ENCODE measurements at regions not wholly inside any gene's neighbourhood (a gene's known extent, or its start where the extent isn't known, plus 50 kb on each side); places are given as distances from the start of the nearest gene placed in this dataset.

DNA sequence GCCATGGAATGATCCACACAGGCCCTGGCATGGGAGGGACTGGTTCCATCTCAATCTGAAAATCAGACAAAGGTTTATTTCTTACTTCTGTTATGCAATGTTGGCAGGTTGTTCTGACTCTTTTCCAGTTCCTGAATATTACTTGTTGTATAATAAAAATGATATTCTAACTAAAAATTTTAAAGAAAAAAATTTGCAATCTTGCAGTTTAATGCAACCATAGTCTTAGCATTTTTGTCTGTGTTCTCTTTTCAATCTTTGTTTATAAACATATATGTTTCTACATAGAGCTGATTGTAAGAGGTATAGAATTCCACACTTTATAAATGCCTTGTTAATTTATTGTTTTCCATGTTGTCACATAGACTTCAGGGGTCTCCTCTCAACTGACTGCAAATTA is 143.4 kb downstream of the RPIA start:
- DNase-seq: no peak

DNA sequence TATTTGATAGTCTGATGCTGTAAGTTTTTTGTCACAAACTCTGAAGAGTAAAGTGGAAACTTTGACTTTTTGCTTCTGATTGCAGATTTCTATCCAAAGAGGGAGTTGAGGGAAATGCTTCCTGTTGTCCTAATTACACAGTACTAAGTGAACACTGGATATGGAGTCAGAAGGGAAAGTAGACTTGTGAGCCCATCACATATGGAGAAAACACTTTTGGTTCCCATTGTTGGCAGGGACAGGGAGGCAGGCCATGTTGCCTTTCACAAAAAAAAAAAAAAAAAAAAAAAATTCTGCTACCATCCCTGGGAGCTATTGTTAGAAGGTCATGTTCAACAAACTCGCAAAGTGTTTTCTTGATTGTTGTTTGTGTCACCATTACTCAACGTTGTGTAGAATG is 144.3 kb downstream of the RPIA start:
- DNase-seq: no peak

DNA sequence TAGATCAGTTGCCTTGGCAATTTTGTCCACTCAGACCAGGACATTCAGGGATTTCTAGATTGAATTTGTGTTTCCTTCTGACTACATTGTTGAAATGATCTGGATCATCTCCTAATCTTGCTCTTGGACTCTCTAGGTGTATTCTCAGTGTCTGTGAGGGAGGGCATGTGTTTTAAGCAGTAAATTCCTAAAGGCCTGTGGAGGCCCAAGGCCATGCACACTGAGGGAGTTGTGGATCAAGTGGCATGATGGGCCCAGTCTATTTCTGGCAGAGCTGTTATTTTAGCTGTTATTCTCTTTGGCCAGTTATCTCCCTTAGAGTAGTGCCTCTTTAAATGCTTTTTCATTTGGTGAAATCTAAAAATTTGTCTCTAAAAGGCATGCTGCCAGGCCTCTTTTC is 144.9 kb downstream of the RPIA start:
- no peak for DNase-seq

DNA sequence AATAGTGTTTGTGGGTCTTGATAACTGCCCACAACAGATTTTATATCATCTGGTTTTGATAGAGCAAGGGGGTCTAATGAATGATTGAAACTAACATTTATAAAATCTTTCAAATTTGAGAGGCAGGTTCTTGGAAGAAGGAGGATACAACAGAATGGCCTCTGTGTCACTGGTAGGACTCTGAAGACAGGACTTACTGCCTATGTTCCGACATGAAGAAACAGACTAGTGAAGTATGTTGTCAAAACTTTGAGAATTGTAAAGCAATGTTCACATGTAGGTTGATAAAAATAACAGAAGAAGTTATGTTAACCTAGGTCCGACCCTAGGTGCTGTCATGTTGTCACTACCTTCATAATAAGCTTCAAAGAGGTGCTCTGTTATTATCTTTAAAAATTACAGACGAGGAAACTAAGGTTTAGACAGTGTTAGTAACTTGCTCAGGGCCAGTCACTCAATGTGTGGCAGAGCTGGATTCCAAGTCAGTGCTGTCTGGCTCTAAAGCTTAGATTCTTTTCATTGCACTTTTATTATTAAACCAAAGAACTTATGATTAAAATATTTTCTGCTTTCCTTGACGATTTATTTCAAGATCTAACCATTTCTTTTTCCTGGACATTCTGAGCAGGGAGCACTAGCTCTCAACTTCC is 146.2 kb downstream of the RPIA start:
- DNase-seq: no peak

GRCh38 chr2:88838165-88838635 is 146.7 kb downstream of the RPIA start:
- no peak for DNase-seq

DNA sequence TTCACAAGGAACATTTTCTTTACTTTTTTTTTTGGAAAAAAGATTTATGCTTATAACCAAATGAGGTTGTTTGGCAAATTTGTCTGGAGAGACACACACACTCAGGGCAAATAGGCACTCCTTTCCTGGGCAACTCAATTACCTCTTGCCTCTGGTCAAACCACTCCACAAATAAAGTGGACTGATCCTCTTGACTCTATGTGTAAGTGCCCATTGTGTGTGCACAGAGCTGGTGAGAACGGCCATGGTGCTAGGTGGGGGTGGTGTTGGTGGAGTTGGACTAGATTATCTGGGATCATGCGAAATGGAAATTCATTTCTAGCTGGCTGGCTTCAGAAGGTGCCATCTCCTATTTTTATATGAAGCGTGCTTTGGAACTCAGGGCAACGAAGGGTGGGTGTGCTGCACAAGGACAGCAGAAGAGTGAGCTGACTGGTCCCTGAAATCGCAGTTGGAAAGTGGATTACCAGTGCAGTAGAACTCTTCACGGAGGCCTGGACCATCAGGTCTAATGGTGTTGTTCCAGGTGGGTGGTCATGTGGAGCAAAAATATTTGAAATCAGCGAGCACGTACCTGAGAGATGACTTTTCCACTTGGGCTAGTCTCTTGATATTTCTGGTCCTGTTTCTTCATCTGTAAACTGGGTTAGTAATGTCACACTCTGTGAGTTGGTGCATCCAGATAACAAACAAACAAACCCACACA is 149.9 kb downstream of the RPIA start:
- DNase-seq: no peak

DNA sequence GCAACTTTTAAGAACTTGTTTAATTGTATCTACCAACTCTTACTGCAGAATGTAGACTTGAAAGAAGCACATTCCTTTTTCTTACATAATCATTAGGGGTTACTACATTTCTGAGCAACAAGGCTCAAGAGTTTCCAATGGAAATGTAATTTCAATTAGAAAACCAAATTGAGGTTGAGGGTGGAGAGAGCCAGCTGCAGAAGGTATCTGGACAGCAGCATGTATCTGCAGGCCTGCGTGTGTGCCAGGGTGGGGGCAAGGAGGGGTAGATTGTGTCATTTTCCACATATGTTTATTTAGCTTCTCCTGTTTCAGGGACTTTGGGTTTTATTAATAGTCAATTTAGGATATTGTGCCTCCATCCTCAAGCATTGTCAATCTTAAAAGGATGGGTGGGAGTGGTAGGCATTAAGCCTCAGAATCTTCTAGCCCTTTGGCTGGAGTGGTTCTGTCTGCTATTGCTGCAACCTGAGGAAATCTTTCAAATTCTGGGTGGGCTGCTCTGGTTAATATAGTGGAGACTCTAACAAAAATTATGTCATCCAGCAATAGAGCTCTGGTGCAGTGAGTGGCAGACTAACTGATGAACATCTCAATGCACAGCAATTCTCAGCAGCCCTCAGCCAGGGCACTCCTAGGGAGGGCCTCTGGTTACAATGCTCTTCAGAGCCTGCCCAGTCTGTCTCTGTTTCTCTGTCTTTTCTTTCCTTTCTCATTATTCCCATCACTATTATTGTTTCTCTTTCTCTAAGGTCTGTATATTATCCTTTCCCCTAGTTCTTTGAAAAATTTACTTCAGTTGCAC is 151.4 kb downstream of the RPIA start:
- no peak for DNase-seq

GRCh38 chr2:88843651-88844050 is 152.2 kb downstream of the RPIA start:
- no peak for DNase-seq

GRCh38 chr2:88844960-88845359 is 153.5 kb downstream of the RPIA start:
- no peak for DNase-seq

GRCh38 chr2:88845772-88846661 is 154.5 kb downstream of the RPIA start:
- no peak for DNase-seq

GRCh38 chr2:88852753-88853402 is 161.4 kb downstream of the RPIA start:
- no peak for DNase-seq

GRCh38 chr2:88853403-88853790 is 161.9 kb downstream of the RPIA start:
- DNase-seq: no peak

- DNase-seq: no peak
These were observed 163.1 kb downstream of the RPIA start for GRCh38 chr2:88854528-88854927.

GRCh38 chr2:88855620-88856408 is 164.3 kb downstream of the RPIA start:
- DNase-seq: no peak

- DNase-seq: no peak
These were observed 165.1 kb downstream of the RPIA start for GRCh38 chr2:88856409-88857135.

DNA sequence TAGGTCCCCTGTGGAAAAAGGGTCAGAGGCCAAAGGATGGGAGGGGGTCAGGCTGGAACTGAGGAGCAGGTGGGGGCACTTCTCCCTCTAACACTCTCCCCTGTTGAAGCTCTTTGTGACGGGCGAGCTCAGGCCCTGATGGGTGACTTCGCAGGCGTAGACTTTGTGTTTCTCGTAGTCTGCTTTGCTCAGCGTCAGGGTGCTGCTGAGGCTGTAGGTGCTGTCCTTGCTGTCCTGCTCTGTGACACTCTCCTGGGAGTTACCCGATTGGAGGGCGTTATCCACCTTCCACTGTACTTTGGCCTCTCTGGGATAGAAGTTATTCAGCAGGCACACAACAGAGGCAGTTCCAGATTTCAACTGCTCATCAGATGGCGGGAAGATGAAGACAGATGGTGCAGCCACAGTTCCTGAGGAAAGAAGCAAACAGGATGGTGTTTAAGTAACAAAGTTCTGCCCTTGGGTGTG is 165.8 kb downstream of the RPIA start:
- DNase-seq: no peak

DNA sequence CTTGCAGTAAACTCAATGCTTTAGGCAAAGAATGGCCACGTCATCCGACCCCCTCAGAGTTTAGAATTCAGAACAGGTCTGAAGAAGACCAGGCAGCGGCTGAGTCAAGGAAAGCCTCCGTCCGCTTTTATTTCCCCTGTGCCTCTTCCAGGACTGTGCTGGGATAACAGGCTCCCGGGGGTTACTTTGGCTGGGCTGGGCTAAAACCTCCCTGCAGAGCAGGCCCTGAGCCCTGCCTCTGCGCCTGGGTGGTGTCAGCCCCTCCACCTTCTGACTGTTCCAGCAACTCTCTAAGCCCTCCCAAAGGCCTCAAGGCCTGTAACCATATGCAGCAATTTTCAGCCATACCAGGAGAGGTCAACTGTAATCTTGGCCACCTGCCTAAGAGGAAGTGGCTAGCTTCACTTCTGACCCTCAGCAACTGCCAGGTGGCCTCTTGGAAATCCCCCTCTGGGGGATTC is 166.5 kb downstream of the RPIA start:
- DNase-seq: no peak

GRCh38 chr2:88859461-88859860 is 168.0 kb downstream of the RPIA start:
- no peak for DNase-seq

DNA sequence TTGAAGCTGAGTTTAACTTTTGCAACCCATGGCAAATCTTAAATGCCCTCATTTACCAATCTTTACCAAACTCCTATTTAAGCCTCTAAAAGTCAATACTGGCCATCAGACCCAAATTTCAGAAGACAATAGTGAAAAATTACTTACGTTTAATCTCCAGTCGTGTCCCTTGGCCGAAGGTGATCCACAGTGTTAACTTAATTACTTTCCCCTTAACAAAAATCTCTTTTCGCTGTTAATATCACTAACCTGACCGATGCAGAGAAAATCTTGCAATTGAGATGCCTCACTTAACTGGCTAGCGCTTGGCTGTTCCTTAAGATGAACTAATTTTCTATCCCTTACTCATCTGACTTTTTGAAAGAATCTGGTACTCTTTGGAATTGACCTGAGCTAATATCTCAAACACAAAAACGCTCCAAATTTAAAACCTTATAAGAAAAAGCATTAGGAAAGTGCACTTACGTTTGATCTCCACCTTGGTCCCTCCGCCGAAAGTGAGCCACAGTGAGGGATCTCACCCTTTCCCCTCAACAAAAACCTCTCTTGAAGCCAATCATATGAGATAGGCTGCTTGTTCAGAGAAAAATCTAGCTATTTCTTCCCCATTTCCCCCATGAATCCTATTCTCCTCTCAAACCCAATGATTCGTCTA is 169.1 kb downstream of the RPIA start:
- DNase-seq: no peak

DNA sequence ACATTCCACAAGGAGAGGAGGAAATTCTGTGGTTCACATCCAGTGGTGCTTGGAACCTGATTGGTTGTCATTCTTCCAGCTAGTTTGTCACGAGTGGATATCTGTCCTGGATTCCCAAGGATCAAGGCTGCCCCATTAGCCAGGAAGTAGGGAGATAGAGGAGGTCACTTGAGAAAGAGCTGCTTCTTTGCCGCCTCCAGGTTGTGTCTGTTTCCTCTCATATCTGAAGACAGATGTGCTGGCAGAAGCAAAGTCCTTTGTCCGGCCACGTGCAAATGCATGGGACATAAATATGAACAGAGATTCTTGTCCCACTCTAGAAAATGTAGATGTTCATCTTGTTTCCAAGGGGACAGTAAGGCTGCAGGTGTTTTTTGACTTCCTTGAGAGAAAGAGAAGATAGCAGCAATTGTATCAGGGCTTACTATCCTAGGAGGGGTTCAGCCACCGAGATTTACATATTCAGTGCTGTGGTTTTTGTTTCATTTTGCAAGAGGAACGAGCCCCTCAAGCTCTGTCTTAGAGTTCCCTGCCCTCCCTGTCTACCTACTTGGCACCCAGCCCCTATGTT is 174.4 kb downstream of the RPIA start:
- DNase-seq: no peak
